HG03103 (cell line): ENCODE measurements at regions not wholly inside any gene's neighbourhood (a gene's known extent, or its start where the extent isn't known, plus 50 kb on each side); places are given as distances from the start of the nearest gene placed in this dataset.

Experiments used
- ATAC-seq: cut with Tn5 transposase; IDR thresholded peaks from one replicate; pipeline ENCODE4 v1.9.1; 2021; ENCODE audit warnings: low read depth; ENCODE audit not compliant: unreplicated experiment

- no peak for ATAC-seq
Measured at GRCh38 chr4:38309471-38309870, 349.3 kb downstream of the PTTG2 start.

GRCh38 chr4:38310446-38311043 is 350.3 kb downstream of the PTTG2 start:
- peak; percentile 80 for ATAC-seq

GRCh38 chr4:38311495-38312126 is 351.4 kb downstream of the PTTG2 start:
- ATAC-seq = no peak

GRCh38 chr4:38313175-38313574 is 350.8 kb upstream of the KLF3 start:
- no peak for ATAC-seq

- ATAC-seq = no peak
Measured at GRCh38 chr4:38313999-38314561, 349.9 kb upstream of the KLF3 start.

GRCh38 chr4:38314663-38315062 is 349.3 kb upstream of the KLF3 start:
- no peak for ATAC-seq

GRCh38 chr4:38315286-38315685 is 348.7 kb upstream of the KLF3 start:
- ATAC-seq = no peak

- ATAC-seq = no peak
Measured at GRCh38 chr4:38316045-38316444, 348.0 kb upstream of the KLF3 start.

GRCh38 chr4:38317041-38317674 is 346.8 kb upstream of the KLF3 start:
- no peak for ATAC-seq

- ATAC-seq = peak; percentile 86
Measured at GRCh38 chr4:38318737-38319455, 345.1 kb upstream of the KLF3 start.

GRCh38 chr4:38319456-38320342 is 344.3 kb upstream of the KLF3 start:
- no peak for ATAC-seq

- no peak for ATAC-seq
Measured at GRCh38 chr4:38320343-38320695, 343.7 kb upstream of the KLF3 start.

- ATAC-seq = no peak
Measured at GRCh38 chr4:38320833-38321232, 343.2 kb upstream of the KLF3 start.

- ATAC-seq = no peak
Measured at GRCh38 chr4:38322714-38323113, 341.3 kb upstream of the KLF3 start.

GRCh38 chr4:38323141-38323641 is 340.8 kb upstream of the KLF3 start:
- no peak for ATAC-seq

GRCh38 chr4:38324861-38325628 is 339.0 kb upstream of the KLF3 start:
- ATAC-seq = no peak

GRCh38 chr4:38325629-38325913 is 338.4 kb upstream of the KLF3 start:
- ATAC-seq = no peak

GRCh38 chr4:38326499-38326898 is 337.5 kb upstream of the KLF3 start:
- no peak for ATAC-seq

GRCh38 chr4:38327174-38327573 is 336.8 kb upstream of the KLF3 start:
- no peak for ATAC-seq
